ENCODE measurements at regions not wholly inside any gene's neighbourhood (a gene's known extent, or its start where the extent isn't known, plus 50 kb on each side); places are given as distances from the start of the nearest gene placed in this dataset.

DNA sequence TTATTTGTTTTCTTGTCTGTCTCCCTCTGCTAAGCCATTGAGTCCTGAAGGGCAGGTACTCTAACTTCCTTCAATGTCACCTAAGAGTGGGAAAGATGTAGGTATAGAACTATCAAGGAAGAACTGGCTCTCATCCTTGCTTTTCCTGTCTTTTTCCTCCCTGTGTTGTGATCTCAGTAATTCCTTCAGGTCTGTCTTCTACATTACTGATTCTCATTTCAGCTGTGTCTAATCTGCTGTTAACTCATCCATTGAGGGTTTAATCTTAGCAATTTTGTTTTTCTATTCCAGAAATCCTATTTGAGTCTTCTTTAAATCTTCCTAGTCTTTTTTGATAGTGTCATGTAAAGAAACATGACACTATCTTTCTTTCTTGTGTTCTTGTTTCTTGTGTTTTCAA, 124.5 kb upstream of the PLXNC1 start:
- no peak overlapping the region for H3K27ac ChIP-seq (ENCODE audit: low read depth, low read length)

DNA sequence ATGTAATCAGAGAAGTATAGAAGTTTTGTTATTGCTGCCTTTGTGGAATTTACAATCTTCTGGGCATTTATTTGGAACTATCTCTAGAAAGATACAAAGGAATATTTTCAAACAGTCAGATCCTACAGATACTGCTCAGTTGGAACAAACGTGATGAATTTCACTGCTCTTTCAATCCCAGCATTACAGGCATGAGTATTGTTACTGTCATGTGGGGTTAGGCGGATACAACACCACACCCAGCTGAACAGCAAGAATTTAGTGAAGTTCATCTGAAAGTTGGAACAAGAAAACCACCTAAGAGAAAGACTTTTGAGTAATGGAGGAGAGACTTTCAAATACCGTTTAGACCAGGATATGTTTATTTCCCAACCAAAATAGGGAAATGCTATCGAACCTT, 123.3 kb upstream of the PLXNC1 start:
- ATAC-seq, result no peak
- no peaks in the 10 kb centered on the region for H3K36me3 ChIP-seq (ENCODE audit: control insufficient read depth in 1 of 2, insufficient read depth in 2 of 2, low read length in 2 of 2)

More for the DNA sequence above, 124.5 kb upstream of the PLXNC1 start:
- intact Hi-C loops (cut with micrococcal nuclease), result no loop called here
- ATAC-seq (no peak), DNase-seq (ENCODE audit: low read depth, low spot score) (no peak)
- BruUV-seq (replicated peaks), result no TSS peak
- Histone ChIP-seq H3K79me2 (ENCODE audit: insufficient read depth, low read length) (no peaks in the 10 kb centered on the region), H3K36me3 (ENCODE audit: control insufficient read depth in 1 of 2, insufficient read depth in 2 of 2, low read length in 2 of 2) (no peaks in the 10 kb centered on the region), H3K9me2 (ENCODE audit: insufficient read depth) (no peaks in the 10 kb centered on the region), H2AFZ (ENCODE audit: low read depth, low read length, poor library complexity, severe bottlenecking) (no peak overlapping the region), H4K20me1 (ENCODE audit: insufficient read depth) (no peaks in the 10 kb centered on the region), H3K4me1 (ENCODE audit: control insufficient read depth in 1 of 2, insufficient read depth in 2 of 2, low read length in 2 of 2) (no peaks in the 10 kb centered on the region), H3K4me3 (replicated peaks in 1 of 2; ENCODE audit: low read depth in 1 of 2, low read length in 2 of 2) (no peak overlapping the region), H3K9me3 (ENCODE audit: control insufficient read depth in 1 of 2, insufficient read depth in 1 of 2, low read depth in 1 of 2, low read length in 2 of 2) (peaks cover 5 to 7% of the 10 kb centered on the region in 2 experiments; a peak in 2 of 4 replicates), H3K4me2 (ENCODE audit: low read length) (no peak overlapping the region), H3K9ac (ENCODE audit: low read length) (no peak overlapping the region), H3K27me3 (ENCODE audit: insufficient read depth, low read length) (no peaks in the 10 kb centered on the region)
- RAD21 ChIA-PET (ENCODE audit: low non-redundant PET in 1 of 2, low total read pairs in 2 of 2, uncharacterized antibody in 2 of 2, unreplicated experiment in 2 of 2), result no interaction called here
- POLR2A ChIA-PET, result no interaction called here
- no peak for TF ChIP-seq ZFX (IDR thresholded peaks at IDR 0.05)
- no peak for TF ChIP-seq EZH2 (IDR thresholded peaks at IDR 0.05)
- TF ChIP-seq POLR2AphosphoS5 (IDR thresholded peaks at IDR 0.05; ENCODE audit: low read depth, low read length), result no peak
- CTCF ChIA-PET, result no interaction called here

More for the DNA sequence above, 123.3 kb upstream of the PLXNC1 start:
- H3K79me2 ChIP-seq (ENCODE audit: insufficient read depth, low read length), result no peaks in the 10 kb centered on the region
- ChIA-PET POLR2A (no interaction called here), CTCF (no interaction called here), RAD21 (ENCODE audit: low non-redundant PET in 1 of 2, low total read pairs in 2 of 2, uncharacterized antibody in 2 of 2, unreplicated experiment in 2 of 2) (no interaction called here)
- H3K9me2 ChIP-seq (ENCODE audit: insufficient read depth), result no peaks in the 10 kb centered on the region
- no peaks in the 10 kb centered on the region for H4K20me1 ChIP-seq (ENCODE audit: insufficient read depth)
- intact Hi-C loops (cut with micrococcal nuclease), result no loop called here
- TF ChIP-seq CBX3 (IDR thresholded peaks at IDR 0.05; ENCODE audit: low read depth) (no peak), JUND (IDR thresholded peaks at IDR 0.05) (no peak), EZH2 (IDR thresholded peaks at IDR 0.05) (no peak), ZNF274 (IDR thresholded peaks at IDR 0.05; ENCODE audit: low read depth, low read length) (no peak), ATF3 (IDR thresholded peaks at IDR 0.05) (no peak), SP1 (IDR thresholded peaks at IDR 0.05; ENCODE audit: low read depth) (no peak), EZH2phosphoT487 (IDR thresholded peaks at IDR 0.05; ENCODE audit: borderline replicate concordance) (no peak), EGR1 (IDR thresholded peaks at IDR 0.05; ENCODE audit: low read depth) (no peak), ZBTB33 (IDR thresholded peaks at IDR 0.05; ENCODE audit: extremely low read depth, insufficient replicate concordance, low read length) (no peak), SRF (IDR thresholded peaks at IDR 0.05; ENCODE audit: low read depth) (no peak), ELF1 (IDR thresholded peaks at IDR 0.05; ENCODE audit: borderline replicate concordance, low read depth) (no peak), ZFX (IDR thresholded peaks at IDR 0.05) (no peak), TCF7L2 (IDR thresholded peaks at IDR 0.05; ENCODE audit: borderline replicate concordance, extremely low read depth, insufficient read depth, insufficient read length) (no peak), REST (IDR thresholded peaks at IDR 0.05; ENCODE audit: low read depth) (no peak), YY1 (IDR thresholded peaks at IDR 0.05; ENCODE audit: extremely low read depth, insufficient replicate concordance, low read depth, low read length) (no peak)
- no peak overlapping the region for H2AFZ ChIP-seq (ENCODE audit: low read depth, low read length, poor library complexity, severe bottlenecking)
- no peaks in the 10 kb centered on the region for H3K4me1 ChIP-seq (ENCODE audit: control insufficient read depth in 1 of 2, insufficient read depth in 2 of 2, low read length in 2 of 2)
- no TSS peak for BruUV-seq (replicated peaks)
- H3K9ac ChIP-seq (ENCODE audit: low read length), result no peak overlapping the region
- H3K27me3 ChIP-seq (ENCODE audit: insufficient read depth, low read length), result no peaks in the 10 kb centered on the region
- no peak overlapping the region for H3K4me2 ChIP-seq (ENCODE audit: low read length)
- H3K9me3 ChIP-seq (ENCODE audit: control insufficient read depth in 1 of 2, insufficient read depth in 1 of 2, low read depth in 1 of 2, low read length in 2 of 2), result peaks cover 5 to 7% of the 10 kb centered on the region in 2 experiments; a peak in 2 of 4 replicates
- no peak overlapping the region for H3K4me3 ChIP-seq (replicated peaks in 1 of 2; ENCODE audit: low read depth in 1 of 2, low read length in 2 of 2)
- no peak overlapping the region for H3K27ac ChIP-seq (ENCODE audit: low read depth, low read length)
- no peak for DNase-seq (ENCODE audit: low read depth, low spot score)

All from HCT116 (cell line).